ENCODE measurements at regions not wholly inside any gene's neighbourhood (a gene's known extent, or its start where the extent isn't known, plus 50 kb on each side); places are given as distances from the start of the nearest gene placed in this dataset.
"Not testable (repeated sequence)": the region's sequence is repeated elsewhere in the genome, so short reads cannot be mapped to it uniquely, and the experiment has no call there.

- Histone ChIP-seq H3K4me3 (no peak overlapping the region), H3K27me3 (no peaks in the 10 kb centered on the region), H3K36me3 (no peaks in the 10 kb centered on the region), H3K4me1 (no peaks in the 10 kb centered on the region), H3K9me3 (no peaks in the 10 kb centered on the region), H3K27ac (no peak overlapping the region)
- DNase-seq = no peak
- TF ChIP-seq POLR2AphosphoS5 (IDR thresholded peaks at IDR 0.05) (no peak), POLR2A (IDR thresholded peaks at IDR 0.05) (no peak), EP300 (IDR thresholded peaks at IDR 0.05) (no peak), CTCF (IDR thresholded peaks at IDR 0.05) (no peak)
- intact Hi-C loops (cut with DNase I; ENCODE audit: low total_unique reads) = no loop called here
- 61 to 72% (median 66%) methylated on average over 1 of the region's 1 CpG for WGBS, 5 donors
Observed at GRCh38 chr9:78707481-78707991, 410.6 kb downstream of the PSAT1 start.

DNA sequence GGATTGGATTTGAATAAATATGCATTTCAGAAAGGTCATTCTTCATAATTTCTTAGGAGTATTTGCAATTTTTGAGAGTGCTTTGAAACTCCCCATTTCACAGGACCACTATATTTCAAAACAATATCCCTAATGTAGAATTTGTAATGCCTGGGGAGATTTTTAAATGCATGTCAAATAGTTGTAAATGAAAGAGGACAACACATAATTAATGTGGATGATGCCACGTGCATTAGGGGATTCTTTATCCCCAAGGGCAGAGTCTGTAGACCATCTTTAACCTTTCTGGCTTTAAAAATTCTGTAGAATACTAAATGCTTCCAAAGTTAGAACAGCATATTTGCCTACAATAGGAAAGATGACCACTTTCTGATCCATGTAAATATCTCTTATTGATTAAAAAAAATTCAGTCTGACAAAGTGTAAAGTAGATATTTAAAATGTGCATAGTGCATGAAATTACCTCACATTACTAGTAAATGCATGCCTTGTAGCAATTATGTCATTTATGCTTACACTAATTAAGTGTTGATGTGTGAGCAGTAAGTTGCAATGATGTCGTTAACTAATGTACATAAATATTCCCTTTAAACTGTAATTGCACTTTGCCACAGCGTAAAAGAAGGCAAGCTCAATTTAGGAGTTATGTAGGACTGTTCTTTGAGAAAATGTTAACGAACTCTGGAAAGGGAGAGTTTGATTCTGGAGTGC is 416.1 kb downstream of the PSAT1 start:
- no peaks in the 10 kb centered on the region for H3K27me3 ChIP-seq
- no peak overlapping the region for H3K27ac ChIP-seq
- 60 to 69% (median 66%) methylated on average over 4 of the region's 4 CpGs for WGBS, 5 donors
- no peak overlapping the region for H3K4me3 ChIP-seq
- TF ChIP-seq EP300 (IDR thresholded peaks at IDR 0.05) (no peak), POLR2A (IDR thresholded peaks at IDR 0.05) (no peak), POLR2AphosphoS5 (IDR thresholded peaks at IDR 0.05) (no peak), CTCF (IDR thresholded peaks at IDR 0.05) (no peak)
- DNase-seq = no peak
- no peaks in the 10 kb centered on the region for H3K4me1 ChIP-seq
- intact Hi-C loops (cut with DNase I; ENCODE audit: low total_unique reads) = no loop called here
- no peaks in the 10 kb centered on the region for H3K36me3 ChIP-seq
- no peaks in the 10 kb centered on the region for H3K9me3 ChIP-seq

- TF ChIP-seq POLR2AphosphoS5 (IDR thresholded peaks at IDR 0.05) (no peak), EP300 (IDR thresholded peaks at IDR 0.05) (no peak), CTCF (IDR thresholded peaks at IDR 0.05) (no peak), POLR2A (IDR thresholded peaks at IDR 0.05) (no peak)
- intact Hi-C loops (cut with DNase I; ENCODE audit: low total_unique reads) = no loop called here
- Histone ChIP-seq H3K9me3 (no peaks in the 10 kb centered on the region), H3K27me3 (no peaks in the 10 kb centered on the region), H3K36me3 (no peaks in the 10 kb centered on the region), H3K4me1 (no peaks in the 10 kb centered on the region), H3K4me3 (no peak overlapping the region), H3K27ac (no peak overlapping the region)
- DNase-seq = no peak
- WGBS, 5 donors = 37 to 59% (median 51%) methylated on average over 5 of the region's 5 CpGs
Observed at GRCh38 chr9:78713614-78714405, 416.9 kb downstream of the PSAT1 start.

- no peak for TF ChIP-seq EP300 (IDR thresholded peaks at IDR 0.05)
- no peak for TF ChIP-seq CTCF (IDR thresholded peaks at IDR 0.05)
- TF ChIP-seq POLR2A (IDR thresholded peaks at IDR 0.05) = no peak
- TF ChIP-seq POLR2AphosphoS5 (IDR thresholded peaks at IDR 0.05) = no peak
- no peak overlapping the region for H3K27ac ChIP-seq
- no peaks in the 10 kb centered on the region for H3K9me3 ChIP-seq
- H3K4me1 ChIP-seq = no peaks in the 10 kb centered on the region
- no peaks in the 10 kb centered on the region for H3K36me3 ChIP-seq
- WGBS, 5 donors = 43 to 65% (median 52%) methylated on average over 2 of the region's 2 CpGs
- H3K27me3 ChIP-seq = no peaks in the 10 kb centered on the region
- no peak overlapping the region for H3K4me3 ChIP-seq
- DNase-seq = no peak
- intact Hi-C loops (cut with DNase I; ENCODE audit: low total_unique reads) = no loop called here
Observed at GRCh38 chr9:78714576-78714975, 417.7 kb downstream of the PSAT1 start.

GRCh38 chr9:78719029-78719428 is 422.1 kb downstream of the PSAT1 start:
- H3K36me3 ChIP-seq; H3K9me3 ChIP-seq; H3K4me1 ChIP-seq; H3K4me3 ChIP-seq; H3K27ac ChIP-seq; intact Hi-C loops (cut with DNase I; ENCODE audit: low total_unique reads); DNase-seq; H3K27me3 ChIP-seq: not testable (repeated sequence)
- 75 to 90% (median 84%) methylated on average over 4 of the region's 4 CpGs for WGBS, 5 donors

Data from stomach (tissue), 8 donors.